Activated T-cell treated with anti-CD3 and anti-CD28 coated beads for 4 hours (primary cell): ENCODE measurements at regions not wholly inside any gene's neighbourhood (a gene's known extent, or its start where the extent isn't known, plus 50 kb on each side); places are given as distances from the start of the nearest gene placed in this dataset.

Experiments
- DNase-seq: peaks from one replicate; pipeline ENCODE4 v3.0.0-alpha.2; 2020

DNA sequence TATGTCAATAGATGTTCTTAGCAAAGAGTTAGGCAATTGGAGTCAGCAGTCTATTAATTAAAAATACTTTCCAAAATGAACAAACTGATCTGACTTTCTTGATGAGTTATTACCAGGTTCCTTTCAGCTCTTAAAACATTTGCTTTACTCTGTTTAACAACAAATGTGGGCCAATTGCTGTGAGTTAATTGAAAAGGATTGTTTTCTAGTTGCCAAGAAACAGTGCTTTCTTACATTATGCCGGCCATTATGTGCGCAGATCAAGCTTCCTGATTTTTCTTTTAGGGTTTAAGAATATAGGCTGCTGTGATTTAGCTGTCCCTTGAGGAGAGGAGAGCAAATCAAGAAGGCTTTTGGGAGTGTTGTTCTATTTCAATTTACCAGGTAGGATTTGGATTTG lies 50.5 kb upstream of the ITPRID2 start:
- no peak for DNase-seq
